CD1c-positive myeloid dendritic cell (primary cell): ENCODE measurements at regions not wholly inside any gene's neighbourhood (a gene's known extent, or its start where the extent isn't known, plus 50 kb on each side); places are given as distances from the start of the nearest gene placed in this dataset.
"Not testable (repeated sequence)": the region's sequence is repeated elsewhere in the genome, so short reads cannot be mapped to it uniquely, and the experiment has no call there.

Experiments used
- DNase-seq: peaks from one replicate; pipeline ENCODE4 v3.0.0-alpha.2; 2016; ENCODE audit errors: extremely low spot score

- DNase-seq = no peak
Measured at GRCh38 chr11:134845474-134846327, 433.7 kb upstream of the B3GAT1 start.

GRCh38 chr11:134844838-134845237, 432.8 kb upstream of the B3GAT1 start:
- DNase-seq = no peak

GRCh38 chr11:134843735-134844134, 431.7 kb upstream of the B3GAT1 start:
- DNase-seq = no peak

GRCh38 chr11:134843020-134843419, 431.0 kb upstream of the B3GAT1 start:
- DNase-seq = no peak

GRCh38 chr11:134841972-134842371, 429.9 kb upstream of the B3GAT1 start:
- no peak for DNase-seq

- no peak for DNase-seq
Measured at GRCh38 chr11:134841411-134841810, 429.4 kb upstream of the B3GAT1 start.

- DNase-seq = no peak
Measured at GRCh38 chr11:134840945-134841344, 428.9 kb upstream of the B3GAT1 start.

- DNase-seq = not testable (repeated sequence)
Measured at GRCh38 chr11:134840165-134840564, 428.1 kb upstream of the B3GAT1 start.

GRCh38 chr11:134838708-134839107, 426.7 kb upstream of the B3GAT1 start:
- no peak for DNase-seq

- DNase-seq = no peak
Measured at GRCh38 chr11:134837887-134838232, 425.8 kb upstream of the B3GAT1 start.

GRCh38 chr11:134837166-134837886, 425.3 kb upstream of the B3GAT1 start:
- no peak for DNase-seq

GRCh38 chr11:134836561-134836960, 424.5 kb upstream of the B3GAT1 start:
- no peak for DNase-seq

- DNase-seq = no peak
Measured at GRCh38 chr11:134835561-134835960, 423.5 kb upstream of the B3GAT1 start.

GRCh38 chr11:134830312-134830711, 418.3 kb upstream of the B3GAT1 start:
- DNase-seq = no peak

- DNase-seq = no peak
Measured at GRCh38 chr11:134823970-134824369, 411.9 kb upstream of the B3GAT1 start.

- DNase-seq = no peak
Measured at GRCh38 chr11:134822897-134823296, 410.9 kb upstream of the B3GAT1 start.

- no peak for DNase-seq
Measured at GRCh38 chr11:134821422-134821821, 409.4 kb upstream of the B3GAT1 start.

- no peak for DNase-seq
Measured at GRCh38 chr11:134819041-134819440, 407.0 kb upstream of the B3GAT1 start.

- DNase-seq = no peak
Measured at GRCh38 chr11:134818516-134818915, 406.5 kb upstream of the B3GAT1 start.

- no peak for DNase-seq
Measured at GRCh38 chr11:134815404-134815803, 403.4 kb upstream of the B3GAT1 start.

- no peak for DNase-seq
Measured at GRCh38 chr11:134807997-134808396, 396.0 kb upstream of the B3GAT1 start.

- no peak for DNase-seq
Measured at GRCh38 chr11:134802598-134802997, 390.6 kb upstream of the B3GAT1 start.

GRCh38 chr11:134802116-134802515, 390.1 kb upstream of the B3GAT1 start:
- no peak for DNase-seq
